22Rv1 (cell line): ENCODE measurements at regions not wholly inside any gene's neighbourhood (a gene's known extent, or its start where the extent isn't known, plus 50 kb on each side); places are given as distances from the start of the nearest gene placed in this dataset.

Experiments
- H3K27ac ChIP-seq: fragments of 450-650 bp; 2 replicates; pipeline ENCODE4 v1.5.1; 2017
- CTCF ChIP-seq: fragments of 450-650 bp; IDR thresholded peaks from 2 replicates; pipeline ENCODE4 v1.5.1; 2017; ENCODE audit warnings: mild to moderate bottlenecking
- ZFX ChIP-seq: fragments of 450-650 bp; IDR thresholded peaks from 2 replicates; pipeline ENCODE4 v1.6.1; 2017; ENCODE audit warnings: antibody characterized with exemption, borderline replicate concordance

- H3K27ac ChIP-seq, result peak overlapping the region; percentile 43
- TF ChIP-seq ZFX (no peak), CTCF (no peak)
Measured at GRCh38 chr11:111097191-111097590, 148.3 kb upstream of the POU2AF2 start.

GRCh38 chr11:111095327-111095726 is 150.2 kb upstream of the POU2AF2 start:
- TF ChIP-seq ZFX (no peak), CTCF (no peak)
- no peak overlapping the region for H3K27ac ChIP-seq

GRCh38 chr11:111093061-111093460 is 152.5 kb upstream of the POU2AF2 start:
- no peak overlapping the region for H3K27ac ChIP-seq
- no peak for TF ChIP-seq CTCF
- no peak for TF ChIP-seq ZFX

GRCh38 chr11:111091321-111091938 is 154.1 kb upstream of the POU2AF2 start:
- TF ChIP-seq ZFX (no peak), CTCF (no peak)
- H3K27ac ChIP-seq, result no peak overlapping the region

- TF ChIP-seq ZFX, result no peak
- TF ChIP-seq CTCF, result no peak
- no peak overlapping the region for H3K27ac ChIP-seq
Measured at GRCh38 chr11:111089759-111090158, 155.8 kb upstream of the POU2AF2 start.

- TF ChIP-seq ZFX (no peak), CTCF (no peak)
- H3K27ac ChIP-seq, result no peak overlapping the region
Measured at GRCh38 chr11:111088847-111089355, 156.6 kb upstream of the POU2AF2 start.

- H3K27ac ChIP-seq, result no peak overlapping the region
- TF ChIP-seq CTCF, result no peak
- TF ChIP-seq ZFX, result no peak
Measured at GRCh38 chr11:111086058-111086457, 159.5 kb upstream of the POU2AF2 start.
